HG03378 (cell line): ENCODE measurements at regions not wholly inside any gene's neighbourhood (a gene's known extent, or its start where the extent isn't known, plus 50 kb on each side); places are given as distances from the start of the nearest gene placed in this dataset.

Experiments
- ATAC-seq: cut with Tn5 transposase; IDR thresholded peaks from one replicate; pipeline ENCODE4 v1.9.1; 2021; ENCODE audit warnings: mild to moderate bottlenecking, moderate library complexity; ENCODE audit not compliant: unreplicated experiment

DNA sequence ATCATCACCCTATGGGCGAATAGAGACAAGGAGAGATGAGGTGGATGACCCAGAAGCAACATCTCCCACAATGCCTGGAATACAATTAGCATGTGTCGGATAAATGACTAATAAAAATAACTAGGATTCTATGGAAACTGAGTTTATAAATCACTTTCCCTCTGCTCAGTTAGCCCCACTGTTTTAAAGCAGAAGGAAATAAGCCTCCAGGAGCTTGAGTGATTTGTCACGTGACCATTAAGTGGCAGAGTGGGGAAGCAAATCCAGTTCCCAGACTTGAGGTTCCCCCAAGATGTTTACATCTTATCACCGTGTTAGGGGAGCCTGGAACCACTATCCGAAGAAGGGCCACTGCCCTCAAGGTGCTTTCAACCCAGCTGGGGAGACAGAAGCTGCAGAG lies 136.5 kb upstream of the CCND2 start:
- ATAC-seq, result no peak

DNA sequence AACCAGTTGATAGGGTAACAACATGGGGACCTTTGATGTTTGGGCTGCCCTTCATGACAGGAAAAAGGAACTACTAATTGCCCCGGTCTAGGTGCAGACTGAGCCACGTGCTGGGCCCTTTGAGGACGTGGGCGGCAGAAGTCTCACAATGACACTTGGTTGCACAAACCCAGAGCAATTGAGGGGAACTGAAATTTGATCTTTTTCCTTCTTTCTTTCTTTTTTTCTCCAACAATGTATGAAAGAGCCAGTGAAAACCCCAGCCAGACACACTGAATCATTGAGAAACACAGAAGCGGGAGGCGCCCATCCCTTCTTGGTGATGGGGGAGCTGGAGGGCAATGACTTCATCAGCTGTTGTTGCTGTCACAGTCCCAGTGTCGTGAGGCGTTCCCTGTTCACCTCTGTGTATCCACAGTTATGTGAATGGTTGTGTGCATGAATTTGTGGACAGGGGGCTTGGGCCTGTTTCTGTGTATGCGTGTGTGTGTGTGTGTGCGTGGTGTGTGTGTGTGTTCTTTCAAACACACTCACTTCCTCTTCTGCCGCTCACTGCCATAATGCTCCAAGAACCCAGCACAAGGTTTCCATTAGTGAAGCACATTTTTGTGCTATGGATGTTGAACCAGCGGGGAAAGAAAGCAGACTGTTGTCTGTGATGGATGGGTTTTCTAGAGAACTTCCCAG lies 137.5 kb upstream of the CCND2 start:
- ATAC-seq, result peak; percentile 72

DNA sequence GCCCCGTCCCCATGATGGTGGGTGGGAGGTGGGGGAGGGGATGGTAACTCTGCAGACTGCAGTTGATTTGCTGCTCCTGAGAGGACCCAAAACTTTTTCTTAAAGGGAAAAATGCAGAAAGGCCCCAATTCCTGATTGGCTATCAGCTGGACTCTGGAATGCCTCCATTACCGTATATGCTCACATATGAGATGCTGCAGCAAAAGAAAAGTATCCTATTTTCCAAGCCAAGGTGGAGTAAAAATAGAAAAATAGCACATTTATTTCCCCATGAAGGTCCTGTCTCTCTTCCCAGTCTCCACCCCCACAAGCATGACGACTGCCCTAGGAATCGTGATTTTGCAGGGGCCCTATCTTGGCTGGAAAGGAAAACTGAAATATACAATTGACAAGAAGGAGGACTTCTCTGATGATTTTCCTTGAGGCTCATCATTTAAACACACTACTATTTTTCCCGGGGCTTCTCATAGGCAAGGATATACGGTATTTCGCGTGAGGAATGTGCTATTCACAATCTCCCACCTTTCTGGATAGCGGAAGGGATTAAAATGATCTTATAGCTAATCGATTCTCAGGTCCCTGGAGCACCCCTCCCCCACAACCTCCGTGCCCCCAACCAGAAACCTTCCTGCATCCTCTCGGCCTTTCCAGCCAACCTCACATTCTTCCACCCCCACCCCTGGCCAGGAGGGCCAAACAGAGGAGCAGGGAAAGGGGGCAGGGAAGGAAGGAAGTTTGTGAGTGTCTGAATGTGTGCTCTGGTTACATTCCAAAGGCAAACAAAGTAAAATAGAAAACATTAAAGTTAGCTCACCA lies 138.9 kb upstream of the CCND2 start:
- no peak for ATAC-seq

DNA sequence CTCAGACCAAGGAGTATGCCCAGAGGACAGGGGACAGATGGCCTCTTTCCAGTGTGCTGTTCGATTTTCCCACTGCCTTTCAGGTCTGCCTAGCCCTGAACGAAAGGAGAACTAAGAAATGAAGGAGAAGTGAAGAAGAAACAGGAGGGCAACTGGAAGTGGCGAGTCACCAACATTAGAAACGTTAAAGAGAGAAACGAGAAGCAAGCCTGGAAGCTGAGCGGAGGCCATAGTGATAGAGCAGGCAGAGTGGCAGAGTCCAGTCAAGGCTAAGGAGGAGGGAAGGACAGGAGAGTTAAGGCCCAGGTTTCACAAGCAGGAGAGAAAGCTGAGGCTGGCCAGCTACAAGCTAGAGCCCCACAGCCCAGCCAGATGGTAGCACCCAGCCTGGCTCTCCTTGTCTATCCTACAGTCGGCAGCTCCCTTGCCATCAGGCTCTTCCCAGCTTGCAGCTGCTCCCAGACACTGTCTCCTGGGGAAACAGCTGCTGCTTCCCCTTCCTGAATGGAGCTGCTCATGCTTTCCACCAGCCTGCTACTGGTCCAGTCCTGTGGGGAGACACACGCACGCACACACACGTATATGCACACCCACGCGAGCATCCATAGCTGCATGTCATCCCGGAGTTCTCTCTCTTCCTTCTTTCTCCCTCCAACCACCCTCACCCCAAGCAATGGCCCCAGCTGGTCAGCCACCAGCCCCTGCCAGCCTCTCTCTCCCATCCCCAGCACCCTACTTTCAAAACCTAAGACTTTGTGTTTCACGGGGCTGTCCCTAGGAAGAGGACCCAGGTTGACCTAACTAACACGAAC lies 139.7 kb upstream of the CCND2 start:
- no peak for ATAC-seq

DNA sequence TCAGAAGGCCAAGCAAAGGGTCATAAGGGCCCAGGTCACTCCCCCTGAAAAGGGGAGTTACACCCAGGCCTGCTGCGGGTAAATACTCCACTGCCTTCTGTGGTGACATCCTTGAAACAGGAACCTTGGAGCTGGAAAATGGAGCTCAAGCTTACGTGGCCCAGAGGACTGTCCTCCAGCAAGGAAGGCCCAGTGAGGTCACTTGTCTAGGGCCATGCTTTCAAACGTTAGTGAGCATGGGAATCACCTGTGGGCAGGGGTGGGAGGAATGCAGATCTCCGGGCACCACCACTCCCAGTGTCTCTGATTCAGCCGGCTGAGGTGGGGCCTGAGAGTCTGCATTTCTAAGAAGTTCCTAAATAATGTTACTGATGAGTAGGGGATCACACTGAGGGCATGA lies 140.5 kb upstream of the CCND2 start:
- ATAC-seq, result no peak

DNA sequence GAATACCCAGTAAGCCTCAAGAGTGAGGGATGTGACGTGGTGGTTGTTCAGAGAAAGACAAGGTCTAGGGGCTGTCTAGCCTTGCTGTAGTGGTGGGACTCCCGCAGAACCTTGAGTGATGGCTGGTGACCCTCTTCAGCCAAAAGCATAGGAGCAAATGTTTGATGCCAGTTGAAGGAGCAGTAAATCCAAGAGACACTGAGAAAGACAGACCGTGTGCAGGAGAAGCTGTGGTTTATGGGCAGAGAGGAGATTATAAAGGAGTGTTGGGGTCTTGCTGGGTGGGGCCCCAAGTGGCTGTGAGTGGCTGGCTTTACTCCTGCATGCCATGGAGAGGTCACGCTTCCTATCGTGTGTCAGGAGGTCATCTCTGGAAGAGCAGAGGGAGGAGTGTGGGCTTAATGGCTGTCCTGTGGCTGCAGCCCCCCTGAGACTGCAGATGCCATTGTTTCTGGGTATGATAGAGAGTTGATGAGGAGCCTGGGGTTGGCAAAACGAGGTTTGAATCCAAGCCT lies 152.0 kb upstream of the CCND2 start:
- no peak for ATAC-seq

DNA sequence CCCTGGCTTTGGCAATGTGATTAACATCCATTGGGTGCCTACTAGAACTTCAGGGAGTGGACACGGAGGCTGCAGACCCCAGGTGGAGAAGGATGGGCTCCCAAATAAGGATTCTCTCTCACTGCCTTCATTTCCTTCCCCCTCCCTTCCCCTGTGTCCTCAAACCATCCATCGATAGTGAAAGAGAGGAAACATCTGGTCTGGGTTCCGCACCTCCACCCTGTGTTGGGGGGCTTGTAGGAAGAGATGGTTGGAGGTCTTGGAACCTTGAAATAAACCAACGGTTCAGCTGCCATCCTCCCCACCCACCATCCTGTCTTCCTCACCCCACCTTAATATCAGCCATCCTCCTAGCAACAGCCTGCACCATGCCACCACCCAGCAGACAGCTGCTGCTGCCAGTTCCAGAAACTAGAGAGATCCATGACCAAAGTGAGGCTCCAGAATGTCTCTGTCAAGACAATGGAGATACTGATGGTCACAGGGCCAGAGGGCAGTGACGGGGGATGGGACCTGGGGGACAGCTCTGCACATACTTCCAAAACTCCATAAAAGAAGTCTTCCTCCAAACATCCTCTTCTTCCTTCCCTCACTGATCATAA lies 153.1 kb upstream of the CCND2 start:
- no peak for ATAC-seq

DNA sequence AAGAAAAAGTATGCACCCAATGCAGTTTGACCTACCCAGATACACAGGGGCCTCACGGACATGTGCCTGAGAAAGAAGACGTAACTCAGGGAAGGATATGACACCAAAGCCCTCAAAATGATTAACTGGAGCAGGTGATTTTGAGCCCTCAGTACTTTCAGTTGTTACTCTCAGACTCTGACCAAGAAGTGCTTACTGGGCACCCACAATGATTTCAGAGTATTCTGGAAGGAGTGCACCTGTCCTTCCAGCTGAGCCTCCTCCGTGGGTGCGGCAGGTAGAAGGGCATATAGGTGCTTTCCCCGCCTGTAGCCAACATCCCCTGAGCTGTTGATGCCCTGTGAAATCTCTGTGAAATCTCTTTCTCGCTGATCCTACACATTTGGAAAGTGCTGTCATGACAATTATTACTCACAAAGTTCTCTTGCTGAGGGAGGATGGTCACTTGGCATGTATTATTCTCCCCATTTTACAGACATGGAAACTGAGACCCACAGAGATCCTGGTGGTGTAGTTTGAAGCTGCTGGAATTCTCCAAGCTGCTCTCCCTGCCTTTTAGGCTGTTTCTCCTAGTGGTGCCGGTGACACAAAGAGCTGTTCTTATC lies 154.3 kb upstream of the CCND2 start:
- peak; percentile 83 for ATAC-seq

DNA sequence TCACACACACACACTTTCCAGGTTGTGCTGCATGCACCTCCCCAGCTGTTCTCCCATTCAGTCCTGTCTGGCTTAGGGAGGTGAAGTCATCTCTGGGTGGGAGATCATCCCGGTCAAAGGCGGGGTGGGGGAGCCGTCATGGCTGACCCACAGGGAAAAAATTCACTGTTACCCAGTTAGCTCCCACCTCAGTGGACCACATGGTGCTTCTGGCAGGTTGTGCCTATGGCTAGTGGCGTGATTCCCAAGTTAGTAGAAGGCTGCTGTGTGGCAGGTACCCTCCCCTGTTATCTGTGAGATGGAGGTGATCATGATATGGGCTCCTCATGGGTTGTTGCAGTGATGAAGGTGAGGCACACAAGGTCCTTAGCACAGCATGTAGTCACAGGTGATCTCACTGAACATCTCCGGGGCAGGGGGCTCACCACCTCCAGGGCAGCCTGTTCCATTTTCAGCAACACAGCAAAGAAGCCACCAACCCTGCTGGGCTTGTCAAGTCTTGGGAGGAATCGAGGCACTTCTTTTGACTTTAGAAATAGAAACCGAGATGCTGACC lies 154.9 kb upstream of the CCND2 start:
- ATAC-seq, result no peak

DNA sequence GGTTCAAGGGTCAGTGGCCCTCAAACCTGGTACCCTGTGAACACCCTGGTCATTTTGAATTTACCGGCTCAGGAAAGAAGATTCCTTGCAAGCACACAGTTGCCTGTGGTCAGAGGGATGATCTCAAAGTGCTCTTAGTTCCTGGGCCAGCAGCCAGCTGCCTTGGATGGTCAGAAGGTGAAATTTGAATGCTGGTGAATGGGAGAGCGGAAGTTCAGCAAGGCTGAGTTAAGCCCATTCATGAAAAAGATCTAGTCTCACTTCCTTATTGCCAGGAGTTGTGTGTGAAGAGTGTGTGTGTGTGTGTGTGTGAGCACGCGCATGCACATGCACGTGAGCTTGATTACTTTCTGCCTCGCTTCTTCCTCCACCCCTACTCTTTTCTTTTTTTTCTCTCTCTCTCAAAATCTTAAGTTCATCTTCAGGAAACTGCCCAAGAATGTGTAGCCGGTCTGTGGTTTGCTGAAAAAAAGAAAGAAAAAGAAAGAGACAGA lies 155.5 kb upstream of the CCND2 start:
- ATAC-seq, result peak; percentile 43

DNA sequence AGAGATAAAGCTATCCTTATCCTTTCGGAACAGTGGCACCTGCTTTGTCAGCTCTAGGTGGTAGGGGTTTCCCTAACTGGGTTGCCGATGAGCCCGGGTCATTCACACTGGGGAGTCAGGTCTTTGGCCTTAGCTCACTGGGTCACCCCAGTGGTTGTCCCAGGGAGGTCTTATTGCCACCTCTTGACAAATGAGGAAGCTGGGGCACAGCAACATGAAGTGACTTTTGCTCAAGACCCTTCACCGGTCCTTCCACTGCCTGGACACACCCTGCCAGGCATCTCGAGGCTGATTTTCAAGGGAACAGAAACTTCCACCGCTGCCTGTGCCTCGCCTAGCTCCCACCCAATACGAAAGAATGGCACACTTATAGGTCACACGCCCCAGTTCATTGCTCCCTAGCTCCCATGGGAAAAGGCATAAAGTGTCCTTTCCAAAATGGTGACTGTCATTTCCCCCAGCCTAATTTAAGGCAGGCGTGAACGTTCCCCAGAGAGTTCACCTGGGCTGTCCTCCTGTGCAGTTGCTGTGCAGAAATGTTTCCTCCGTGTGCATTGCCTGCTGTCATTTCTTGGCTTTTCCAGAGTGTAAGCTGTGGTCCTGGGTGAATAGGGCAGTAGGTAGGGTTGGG lies 156.1 kb upstream of the CCND2 start:
- no peak for ATAC-seq

DNA sequence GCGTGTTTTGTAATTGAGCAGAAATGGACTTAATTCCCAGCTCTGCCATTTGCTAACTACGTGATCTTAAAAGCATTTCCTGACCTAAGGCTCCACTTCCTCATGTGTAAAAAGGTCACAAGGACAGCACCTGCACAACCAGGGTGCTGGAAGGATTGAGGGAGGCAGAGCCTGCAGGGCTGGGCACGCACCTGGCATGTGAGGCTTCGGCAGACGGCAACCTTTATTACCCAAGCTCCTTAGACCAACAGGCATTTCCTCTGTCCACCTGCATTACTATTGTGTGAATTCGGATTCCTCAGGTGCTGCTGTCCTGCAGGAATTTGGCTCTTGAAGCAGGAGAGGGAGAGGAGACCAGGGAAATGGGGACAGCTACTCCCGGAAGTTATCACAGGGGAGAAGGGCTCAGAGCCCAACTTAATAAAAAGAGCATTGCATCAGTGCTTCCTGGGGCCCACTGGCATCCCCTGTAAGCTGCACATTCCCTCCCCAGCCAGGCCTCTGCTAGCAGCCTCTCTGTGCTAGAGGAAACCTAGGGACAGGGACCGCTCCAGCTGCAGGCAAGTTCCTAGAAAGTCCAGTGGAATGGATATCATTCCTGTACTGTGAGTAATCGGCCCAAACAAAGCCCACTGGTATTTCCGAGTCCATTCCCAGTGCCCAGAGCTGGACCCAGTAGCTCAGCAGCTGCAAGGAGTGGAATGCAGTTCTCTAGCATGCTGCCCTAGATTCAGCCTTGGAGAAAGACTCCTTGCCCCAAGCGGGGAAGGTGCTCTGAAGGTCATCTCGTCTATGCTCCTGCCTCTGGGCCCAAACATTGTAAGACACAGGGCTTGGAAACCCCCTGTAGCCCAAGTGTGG lies 157.1 kb upstream of the CCND2 start:
- ATAC-seq, result no peak

DNA sequence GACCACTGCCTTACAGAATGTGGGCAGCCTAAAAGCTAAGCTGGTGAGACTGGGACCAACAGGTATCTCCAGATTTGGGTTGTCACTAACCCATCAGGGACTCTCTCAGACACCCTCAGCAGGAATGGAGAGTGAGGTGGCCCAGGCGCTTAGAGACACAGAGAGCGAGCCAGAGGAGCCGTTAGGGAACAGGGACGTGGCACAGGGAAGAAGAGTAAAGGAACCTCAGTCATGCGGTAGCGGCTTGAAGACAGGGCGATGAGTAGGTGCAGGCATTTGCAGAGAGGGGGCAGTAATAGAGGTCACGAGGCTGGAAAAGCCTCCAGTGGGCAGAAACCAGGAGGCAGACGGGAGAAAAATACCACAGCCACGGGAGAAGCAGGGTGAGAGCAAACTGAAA lies 158.0 kb upstream of the CCND2 start:
- ATAC-seq, result no peak

DNA sequence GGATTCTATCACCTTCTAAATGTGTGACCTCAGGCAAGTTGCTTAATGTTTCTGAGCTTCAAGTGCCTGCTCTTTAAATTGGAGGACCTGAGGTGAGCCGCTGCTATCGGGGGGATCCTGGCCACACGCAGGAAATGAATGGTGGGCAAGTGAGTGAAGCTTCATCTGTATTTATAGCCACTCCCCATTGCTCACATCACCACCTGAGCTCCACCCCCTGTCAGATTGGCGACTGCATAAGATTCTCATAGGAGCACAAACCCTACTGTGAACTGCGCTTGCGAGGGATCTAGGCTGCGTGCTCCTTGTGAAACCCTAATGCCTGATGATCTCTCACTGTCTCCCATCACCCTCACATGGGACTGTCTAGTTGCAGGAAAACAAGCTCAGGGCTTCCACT lies 158.6 kb upstream of the CCND2 start:
- no peak for ATAC-seq

DNA sequence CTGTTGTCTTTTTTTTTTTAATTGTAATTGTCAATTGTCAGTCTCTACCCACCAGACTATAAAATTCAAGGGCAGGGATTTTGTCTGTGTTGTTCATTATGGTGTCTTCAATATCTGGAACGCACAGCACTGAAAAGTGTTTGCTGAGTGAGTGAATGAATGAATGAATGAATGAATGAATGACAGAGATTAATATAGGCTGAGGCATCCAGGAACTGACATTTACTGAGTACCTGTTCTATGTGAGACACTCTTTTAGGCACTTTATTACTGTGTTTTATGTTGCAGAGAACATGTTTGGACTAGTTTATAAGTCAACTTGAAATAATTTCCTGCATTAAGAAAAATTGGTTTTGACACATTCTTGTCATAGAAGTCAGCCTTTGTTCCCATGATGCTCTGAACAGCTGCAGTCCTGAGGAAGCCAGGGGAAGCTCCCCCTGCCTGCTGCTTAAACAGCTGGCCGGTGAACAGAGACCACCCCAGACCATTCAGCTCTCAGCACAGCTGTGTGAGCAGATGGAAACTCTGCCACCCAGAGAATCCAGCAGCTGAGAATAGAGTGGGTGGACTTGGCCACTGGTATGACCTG lies 160.7 kb upstream of the CCND2 start:
- ATAC-seq, result no peak

DNA sequence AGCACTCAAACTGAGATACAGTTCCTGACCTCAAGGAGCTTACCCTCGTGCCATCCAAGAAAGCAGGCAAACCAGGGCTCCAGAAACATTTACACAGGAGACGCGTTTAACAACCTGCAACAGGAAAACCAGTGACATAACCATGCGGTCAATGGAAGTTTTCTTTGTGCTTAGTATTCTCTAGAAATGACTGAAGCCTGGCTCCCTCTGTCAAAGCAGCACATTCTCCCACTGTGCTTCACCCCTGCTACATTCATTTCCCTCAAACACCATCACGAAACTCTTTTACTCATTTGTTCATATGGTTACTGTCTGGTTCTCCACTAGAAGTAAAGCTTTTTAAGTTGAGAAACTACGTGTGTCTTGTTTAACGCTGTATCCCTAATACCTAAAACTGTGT lies 161.3 kb upstream of the CCND2 start:
- ATAC-seq, result no peak

DNA sequence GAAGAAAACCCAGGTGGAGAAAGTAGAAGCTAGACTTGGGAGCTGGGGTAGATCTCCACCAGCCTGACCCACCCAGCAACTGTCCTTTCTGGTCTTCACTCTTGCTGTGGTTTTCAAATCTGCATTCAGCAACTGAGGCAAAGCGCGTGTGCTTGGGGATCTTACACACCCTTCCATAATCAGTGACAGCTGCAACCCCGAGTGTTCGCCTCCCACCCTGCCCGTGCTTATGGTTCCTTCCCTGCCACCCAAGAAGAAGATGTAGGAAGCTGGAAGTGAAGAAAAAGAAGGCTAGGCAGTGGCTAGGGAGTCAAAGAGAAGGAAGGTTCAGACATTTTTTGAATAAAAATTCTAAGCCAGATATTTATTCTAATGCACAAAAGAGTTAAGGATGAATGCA lies 162.6 kb upstream of the CCND2 start:
- ATAC-seq, result no peak

DNA sequence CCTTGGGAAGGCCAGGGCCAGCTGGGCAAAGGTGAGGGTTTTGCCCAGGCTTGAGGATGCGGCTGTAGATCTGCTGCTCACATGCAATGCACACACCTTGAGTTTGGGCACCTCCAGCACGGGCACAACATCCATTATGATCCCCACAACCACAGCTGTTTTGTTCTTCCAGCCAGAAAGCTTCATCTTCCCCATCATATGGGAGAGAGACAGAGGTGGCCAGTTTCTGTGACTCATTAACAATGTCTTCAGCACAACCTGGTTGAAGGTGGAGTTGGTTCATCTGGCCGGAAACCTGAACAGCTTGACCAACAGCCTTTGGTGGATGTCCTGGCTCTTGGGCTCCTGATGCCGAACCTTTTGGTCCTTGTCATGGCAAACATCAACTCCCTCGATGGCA lies 163.7 kb upstream of the CCND2 start:
- ATAC-seq, result no peak
